Ishikawa (cell line): ENCODE measurements at regions not wholly inside any gene's neighbourhood (a gene's known extent, or its start where the extent isn't known, plus 50 kb on each side); places are given as distances from the start of the nearest gene placed in this dataset.

Experiments used
- CEBPB ChIP-seq: IDR thresholded peaks from 2 replicates; pipeline ENCODE4 v1.6.1; 2012
- CREB1 ChIP-seq: IDR thresholded peaks from 2 replicates; pipeline ENCODE4 v1.6.1; 2012; ENCODE audit warnings: low read depth
- EGR1 ChIP-seq: IDR thresholded peaks from 2 replicates; pipeline ENCODE4 v1.6.1; 2012
- EP300 ChIP-seq: IDR thresholded peaks from 2 replicates; pipeline ENCODE4 v1.6.1; 2012; ENCODE audit warnings: borderline replicate concordance
- FOXM1 ChIP-seq: IDR thresholded peaks from 2 replicates; pipeline ENCODE4 v1.6.1; 2012; ENCODE audit warnings: low read depth, borderline replicate concordance
- MAX ChIP-seq: IDR thresholded peaks from 2 replicates; pipeline ENCODE4 v1.6.1; 2012
- NFIC ChIP-seq: IDR thresholded peaks from 2 replicates; pipeline ENCODE4 v1.6.1; 2012
- RAD21 ChIP-seq: IDR thresholded peaks from 2 replicates; pipeline ENCODE4 v1.6.1; 2012; ENCODE audit warnings: low read depth
- REST ChIP-seq: IDR thresholded peaks from 2 replicates; pipeline ENCODE4 v1.6.1; 2012; ENCODE audit warnings: low read depth, mild to moderate bottlenecking
- TAF1 ChIP-seq: IDR thresholded peaks from 2 replicates; pipeline ENCODE4 v1.6.1; 2012; ENCODE audit warnings: low read depth, mild to moderate bottlenecking
- TCF12 ChIP-seq: IDR thresholded peaks from 2 replicates; pipeline ENCODE4 v1.6.1; 2012; ENCODE audit warnings: low read depth
- TEAD4 ChIP-seq: IDR thresholded peaks from 2 replicates; pipeline ENCODE4 v1.6.1; 2012
- USF1 ChIP-seq: IDR thresholded peaks from 2 replicates; pipeline ENCODE4 v1.6.1; 2012
- YY1 ChIP-seq: IDR thresholded peaks from 2 replicates; pipeline ENCODE4 v1.6.1; 2012; ENCODE audit warnings: low read depth
- ZBTB7A ChIP-seq: IDR thresholded peaks from 2 replicates; pipeline ENCODE4 v1.6.1; 2012; ENCODE audit warnings: low read depth

- TF ChIP-seq CEBPB, result no peak
- TF ChIP-seq FOXM1, result no peak
- no peak for TF ChIP-seq RAD21
- TF ChIP-seq MAX, result no peak
- no peak for TF ChIP-seq TAF1
- no peak for TF ChIP-seq EP300
- TF ChIP-seq NFIC, result no peak
- no peak for TF ChIP-seq CREB1
- no peak for TF ChIP-seq YY1
- no peak for TF ChIP-seq EGR1
- no peak for TF ChIP-seq USF1
- TF ChIP-seq TEAD4, result no peak
- no peak for TF ChIP-seq ZBTB7A
- no peak for TF ChIP-seq REST
- TF ChIP-seq TCF12, result no peak
Observed at GRCh38 chr5:16392718-16393117, 72.9 kb downstream of the ZNF622 start.

- TF ChIP-seq CEBPB (no peak), RAD21 (no peak), TEAD4 (no peak), USF1 (no peak), ZBTB7A (no peak), EGR1 (no peak), TAF1 (no peak), YY1 (no peak), NFIC (no peak), FOXM1 (no peak), MAX (no peak), REST (no peak), EP300 (no peak), CREB1 (no peak), TCF12 (no peak)
Observed at GRCh38 chr5:16391858-16392649, 73.5 kb downstream of the ZNF622 start.

GRCh38 chr5:16390825-16391224 is 74.8 kb downstream of the ZNF622 start:
- no peak for TF ChIP-seq EP300
- TF ChIP-seq REST, result no peak
- TF ChIP-seq CREB1, result no peak
- TF ChIP-seq USF1, result no peak
- no peak for TF ChIP-seq ZBTB7A
- no peak for TF ChIP-seq NFIC
- TF ChIP-seq TEAD4, result no peak
- no peak for TF ChIP-seq EGR1
- no peak for TF ChIP-seq TAF1
- no peak for TF ChIP-seq YY1
- no peak for TF ChIP-seq FOXM1
- TF ChIP-seq RAD21, result no peak
- no peak for TF ChIP-seq MAX
